ENCODE measurements at regions not wholly inside any gene's neighbourhood (a gene's known extent, or its start where the extent isn't known, plus 50 kb on each side); places are given as distances from the start of the nearest gene placed in this dataset.

DNA sequence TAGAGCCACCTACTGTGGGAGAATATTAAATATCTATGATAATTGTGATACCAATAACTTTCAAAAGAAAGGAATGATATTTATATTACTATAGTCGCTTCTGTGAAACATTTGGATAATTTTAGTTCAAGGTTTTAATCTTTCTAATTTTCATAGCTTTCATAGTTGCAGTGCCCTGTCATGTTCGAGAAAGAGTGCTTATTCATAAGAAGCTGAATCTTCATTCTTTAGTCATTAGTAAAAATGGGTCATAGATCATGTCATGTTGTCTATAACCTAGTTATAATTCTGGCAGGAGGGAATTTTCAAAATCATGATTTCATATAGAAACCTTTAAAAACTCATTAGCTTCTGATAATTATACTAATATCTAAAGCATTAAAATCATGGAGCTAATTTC, 685.6 kb downstream of the CETN3 start:
- BruUV-seq (replicated peaks), result no TSS peak
- Histone ChIP-seq H2AFZ (ENCODE audit: low read length) (no peak overlapping the region), H3K79me2 (ENCODE audit: low read length) (no peaks in the 10 kb centered on the region), H3K9me3 (ENCODE audit: low read length) (no peaks in the 10 kb centered on the region), H3K27ac (ENCODE audit: low read length) (no peak overlapping the region), H3K4me3 (ENCODE audit: low read length) (no peak overlapping the region), H3K9ac (ENCODE audit: low read length) (no peak overlapping the region), H4K20me1 (ENCODE audit: low read length) (no peaks in the 10 kb centered on the region), H3K4me1 (ENCODE audit: insufficient read depth, low read length) (peaks cover 9% of the 10 kb centered on the region), H3K27me3 (ENCODE audit: low read length) (no peaks in the 10 kb centered on the region), H3K36me3 (ENCODE audit: low read depth, low read length) (no peaks in the 10 kb centered on the region), H3K9me2 (replicated peaks; ENCODE audit: low read length) (no peaks in the 10 kb centered on the region), H3K4me2 (ENCODE audit: low read length) (no peak overlapping the region), H3F3A (ENCODE audit: low read length, unreplicated experiment) (no peaks in the 10 kb centered on the region)
- DNase-seq, result peak; percentile 29
- POLR2A ChIA-PET (ENCODE audit: unreplicated experiment), result no interaction called here
- intact Hi-C loops (cut with micrococcal nuclease), result loop anchor here (10.0 kb wide), 1 partner anchor 169 kb away; no protein-coding TSS in a partner anchor
- TF ChIP-seq EZH2phosphoT487 (IDR thresholded peaks at IDR 0.05; ENCODE audit: borderline replicate concordance, low read length), result no peak
- no peak for TF ChIP-seq EZH2 (IDR thresholded peaks at IDR 0.05; ENCODE audit: low read length, unreplicated experiment)
- TF ChIP-seq, protein P1, sequence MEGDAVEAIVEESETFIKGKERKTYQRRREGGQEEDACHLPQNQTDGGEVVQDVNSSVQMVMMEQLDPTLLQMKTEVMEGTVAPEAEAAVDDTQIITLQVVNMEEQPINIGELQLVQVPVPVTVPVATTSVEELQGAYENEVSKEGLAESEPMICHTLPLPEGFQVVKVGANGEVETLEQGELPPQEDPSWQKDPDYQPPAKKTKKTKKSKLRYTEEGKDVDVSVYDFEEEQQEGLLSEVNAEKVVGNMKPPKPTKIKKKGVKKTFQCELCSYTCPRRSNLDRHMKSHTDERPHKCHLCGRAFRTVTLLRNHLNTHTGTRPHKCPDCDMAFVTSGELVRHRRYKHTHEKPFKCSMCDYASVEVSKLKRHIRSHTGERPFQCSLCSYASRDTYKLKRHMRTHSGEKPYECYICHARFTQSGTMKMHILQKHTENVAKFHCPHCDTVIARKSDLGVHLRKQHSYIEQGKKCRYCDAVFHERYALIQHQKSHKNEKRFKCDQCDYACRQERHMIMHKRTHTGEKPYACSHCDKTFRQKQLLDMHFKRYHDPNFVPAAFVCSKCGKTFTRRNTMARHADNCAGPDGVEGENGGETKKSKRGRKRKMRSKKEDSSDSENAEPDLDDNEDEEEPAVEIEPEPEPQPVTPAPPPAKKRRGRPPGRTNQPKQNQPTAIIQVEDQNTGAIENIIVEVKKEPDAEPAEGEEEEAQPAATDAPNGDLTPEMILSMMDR (conservative IDR thresholded peaks at IDR 0.05; ENCODE audit: low read depth, low read length), result no peak
- ATAC-seq, result no peak
- CTCF ChIA-PET, result no interaction called here

DNA sequence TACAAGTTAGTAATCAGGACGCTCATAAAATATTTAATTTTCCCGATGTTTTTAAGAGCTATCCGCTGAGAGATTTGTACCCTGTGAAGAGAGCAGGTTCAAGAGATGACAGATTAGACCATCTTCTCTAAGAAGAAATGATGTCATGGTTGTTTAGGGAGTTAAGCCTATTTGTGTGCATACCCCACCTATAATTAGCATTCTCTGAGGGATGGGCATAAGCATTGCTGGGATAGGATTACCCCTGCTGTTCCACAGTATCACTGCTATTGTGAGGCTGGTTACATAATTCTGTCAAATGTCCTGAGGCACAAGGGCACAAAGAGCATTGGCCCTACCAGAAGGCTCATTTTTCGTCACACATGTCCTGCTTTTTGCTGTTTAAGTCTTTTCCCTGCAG, 687.0 kb downstream of the CETN3 start:
- POLR2A ChIA-PET (ENCODE audit: unreplicated experiment), result no interaction called here
- CTCF ChIA-PET, result no interaction called here

DNA sequence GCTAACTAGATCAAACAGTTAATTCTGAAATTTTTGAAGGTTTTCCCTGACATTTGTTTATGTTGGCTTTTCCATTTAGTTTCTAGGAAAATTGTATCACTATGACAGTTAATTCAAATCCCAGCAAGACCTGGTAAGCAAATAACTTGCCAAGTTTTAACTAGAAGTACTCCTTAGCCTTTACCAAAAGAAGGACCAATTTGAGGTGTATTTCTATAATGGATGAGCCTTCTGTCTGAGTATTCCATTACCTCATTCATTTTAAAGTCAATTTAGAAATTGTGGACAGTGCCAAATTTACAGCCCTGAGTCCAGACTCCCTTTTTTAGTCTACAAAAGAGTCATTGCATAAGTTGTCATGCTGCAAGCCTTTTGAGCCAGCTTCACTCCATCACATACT, 687.6 kb downstream of the CETN3 start:
- ATAC-seq, result no peak
- no TSS peak for BruUV-seq (replicated peaks)

More for the DNA sequence above, 687.0 kb downstream of the CETN3 start:
- peak overlapping the region; percentile 9; the same call in 1 of the 2 replicates for H2AFZ ChIP-seq (ENCODE audit: low read length)
- H3K79me2 ChIP-seq (ENCODE audit: low read length), result no peaks in the 10 kb centered on the region
- no peaks in the 10 kb centered on the region for H3K9me2 ChIP-seq (replicated peaks; ENCODE audit: low read length)
- DNase-seq (no peak), ATAC-seq (no peak)
- H3K4me3 ChIP-seq (ENCODE audit: low read length), result no peak overlapping the region
- TF ChIP-seq EZH2 (IDR thresholded peaks at IDR 0.05; ENCODE audit: low read length, unreplicated experiment) (no peak), EZH2phosphoT487 (IDR thresholded peaks at IDR 0.05; ENCODE audit: borderline replicate concordance, low read length) (no peak)
- TF ChIP-seq, protein P1 (conservative IDR thresholded peaks at IDR 0.05; ENCODE audit: low read depth, low read length), result no peak
- H3K9ac ChIP-seq (ENCODE audit: low read length), result no peak overlapping the region
- no TSS peak for BruUV-seq (replicated peaks)
- H3K27me3 ChIP-seq (ENCODE audit: low read length), result no peaks in the 10 kb centered on the region
- H3K27ac ChIP-seq (ENCODE audit: low read length), result no peak overlapping the region
- no peaks in the 10 kb centered on the region for H3F3A ChIP-seq (ENCODE audit: low read length, unreplicated experiment)
- H3K36me3 ChIP-seq (ENCODE audit: low read depth, low read length), result no peaks in the 10 kb centered on the region
- intact Hi-C loops (cut with micrococcal nuclease), result loop anchor here (10.0 kb wide), 1 partner anchor 168 kb away; no protein-coding TSS in a partner anchor
- peaks cover 9% of the 10 kb centered on the region for H3K4me1 ChIP-seq (ENCODE audit: insufficient read depth, low read length)
- H3K9me3 ChIP-seq (ENCODE audit: low read length), result no peaks in the 10 kb centered on the region
- H4K20me1 ChIP-seq (ENCODE audit: low read length), result no peaks in the 10 kb centered on the region
- H3K4me2 ChIP-seq (ENCODE audit: low read length), result no peak overlapping the region

More for the DNA sequence above, 687.6 kb downstream of the CETN3 start:
- POLR2A ChIA-PET (ENCODE audit: unreplicated experiment), result no interaction called here
- Histone ChIP-seq H3K9me3 (ENCODE audit: low read length) (no peaks in the 10 kb centered on the region), H3F3A (ENCODE audit: low read length, unreplicated experiment) (no peaks in the 10 kb centered on the region), H3K79me2 (ENCODE audit: low read length) (no peaks in the 10 kb centered on the region), H2AFZ (ENCODE audit: low read length) (no peak overlapping the region), H3K4me2 (ENCODE audit: low read length) (no peak overlapping the region), H3K27ac (ENCODE audit: low read length) (no peak overlapping the region), H3K36me3 (ENCODE audit: low read depth, low read length) (no peaks in the 10 kb centered on the region), H3K4me3 (ENCODE audit: low read length) (no peak overlapping the region), H3K9me2 (replicated peaks; ENCODE audit: low read length) (no peaks in the 10 kb centered on the region), H3K9ac (ENCODE audit: low read length) (no peak overlapping the region), H3K4me1 (ENCODE audit: insufficient read depth, low read length) (peaks cover 9% of the 10 kb centered on the region), H3K27me3 (ENCODE audit: low read length) (no peaks in the 10 kb centered on the region), H4K20me1 (ENCODE audit: low read length) (no peaks in the 10 kb centered on the region)
- TF ChIP-seq, protein P1 (conservative IDR thresholded peaks at IDR 0.05; ENCODE audit: low read depth, low read length), result no peak
- no peak for TF ChIP-seq EZH2phosphoT487 (IDR thresholded peaks at IDR 0.05; ENCODE audit: borderline replicate concordance, low read length)
- TF ChIP-seq EZH2 (IDR thresholded peaks at IDR 0.05; ENCODE audit: low read length, unreplicated experiment), result no peak
- intact Hi-C loops (cut with micrococcal nuclease), result loop anchor here (10.0 kb wide), 1 partner anchor 167 kb away; no protein-coding TSS in a partner anchor
- CTCF ChIA-PET, result no interaction called here
- no peak for DNase-seq

All from PC-3 (cell line).